ENCODE measurements at regions not wholly inside any gene's neighbourhood (a gene's known extent, or its start where the extent isn't known, plus 50 kb on each side); places are given as distances from the start of the nearest gene placed in this dataset.

DNA sequence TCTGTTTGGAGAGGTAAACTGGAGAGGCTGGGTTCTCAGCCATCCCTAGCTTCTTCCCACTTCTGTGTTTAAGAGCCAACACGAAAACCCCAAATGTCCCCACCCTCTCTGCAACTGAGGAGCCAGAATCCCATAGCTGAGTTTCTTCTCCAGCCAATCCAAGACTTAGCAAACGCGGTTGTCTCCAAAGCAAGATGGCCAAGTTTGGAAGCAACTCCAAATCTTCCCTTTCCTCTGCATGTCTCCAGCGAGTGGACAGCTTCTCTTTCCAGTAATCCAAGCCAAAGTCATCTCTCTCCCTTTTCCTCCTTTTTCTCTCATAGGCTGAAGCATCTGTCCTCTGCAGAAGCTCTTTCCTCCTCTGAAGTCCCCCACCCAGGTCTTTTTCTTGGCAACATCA, 539.2 kb downstream of the MIAT start:
- no peak for ATAC-seq

DNA sequence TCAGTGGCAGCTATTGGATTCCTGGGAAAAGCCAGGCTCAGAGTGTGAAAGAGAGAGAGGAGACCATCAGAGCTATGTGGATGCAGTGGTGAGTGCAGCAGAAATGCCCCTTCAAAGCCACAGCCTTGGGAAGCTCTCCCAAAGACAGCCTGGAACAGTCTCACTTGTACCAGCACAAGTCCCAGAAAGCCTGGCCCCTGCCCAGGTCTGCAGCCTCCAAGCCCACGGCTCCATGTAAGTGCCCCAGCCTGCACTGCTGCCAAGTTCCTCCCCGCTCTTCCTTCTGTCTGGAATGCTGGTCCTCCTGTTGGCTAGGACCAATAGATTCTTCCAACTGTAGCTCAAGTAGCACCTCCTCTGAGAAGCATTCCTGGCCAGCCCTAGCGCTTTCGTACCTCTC, 539.7 kb downstream of the MIAT start:
- no peak for ATAC-seq
- TF ChIP-seq ESRRG (CRISPR knock-in tag; IDR thresholded peaks at IDR 0.05) (no peak), RARB (CRISPR knock-in tag; IDR thresholded peaks at IDR 0.05) (no peak), TCF4 (CRISPR knock-in tag; IDR thresholded peaks at IDR 0.05; ENCODE audit: borderline replicate concordance) (no peak), ARNTL (CRISPR knock-in tag; IDR thresholded peaks at IDR 0.05; ENCODE audit: borderline replicate concordance, low read depth) (no peak), CSDC2 (CRISPR knock-in tag; IDR thresholded peaks at IDR 0.05) (no peak), ZNF8 (CRISPR knock-in tag; IDR thresholded peaks at IDR 0.05) (no peak), OSR1 (CRISPR knock-in tag; IDR thresholded peaks at IDR 0.05) (no peak), PPARA (CRISPR knock-in tag; IDR thresholded peaks at IDR 0.05; ENCODE audit: borderline replicate concordance) (no peak), ZC3H10 (CRISPR knock-in tag; IDR thresholded peaks at IDR 0.05) (no peak), BACH2 (CRISPR knock-in tag; IDR thresholded peaks at IDR 0.05; ENCODE audit: borderline replicate concordance) (no peak)
- TF ChIP-seq, protein P1, sequence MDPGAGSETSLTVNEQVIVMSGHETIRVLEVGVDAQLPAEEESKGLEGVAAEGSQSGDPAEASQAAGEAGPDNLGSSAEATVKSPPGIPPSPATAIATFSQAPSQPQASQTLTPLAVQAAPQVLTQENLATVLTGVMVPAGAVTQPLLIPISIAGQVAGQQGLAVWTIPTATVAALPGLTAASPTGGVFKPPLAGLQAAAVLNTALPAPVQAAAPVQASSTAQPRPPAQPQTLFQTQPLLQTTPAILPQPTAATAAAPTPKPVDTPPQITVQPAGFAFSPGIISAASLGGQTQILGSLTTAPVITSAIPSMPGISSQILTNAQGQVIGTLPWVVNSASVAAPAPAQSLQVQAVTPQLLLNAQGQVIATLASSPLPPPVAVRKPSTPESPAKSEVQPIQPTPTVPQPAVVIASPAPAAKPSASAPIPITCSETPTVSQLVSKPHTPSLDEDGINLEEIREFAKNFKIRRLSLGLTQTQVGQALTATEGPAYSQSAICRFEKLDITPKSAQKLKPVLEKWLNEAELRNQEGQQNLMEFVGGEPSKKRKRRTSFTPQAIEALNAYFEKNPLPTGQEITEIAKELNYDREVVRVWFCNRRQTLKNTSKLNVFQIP (CRISPR knock-in tag; IDR thresholded peaks at IDR 0.05; ENCODE audit: borderline replicate concordance, low read depth), result no peak
- TF ChIP-seq, protein P2, sequence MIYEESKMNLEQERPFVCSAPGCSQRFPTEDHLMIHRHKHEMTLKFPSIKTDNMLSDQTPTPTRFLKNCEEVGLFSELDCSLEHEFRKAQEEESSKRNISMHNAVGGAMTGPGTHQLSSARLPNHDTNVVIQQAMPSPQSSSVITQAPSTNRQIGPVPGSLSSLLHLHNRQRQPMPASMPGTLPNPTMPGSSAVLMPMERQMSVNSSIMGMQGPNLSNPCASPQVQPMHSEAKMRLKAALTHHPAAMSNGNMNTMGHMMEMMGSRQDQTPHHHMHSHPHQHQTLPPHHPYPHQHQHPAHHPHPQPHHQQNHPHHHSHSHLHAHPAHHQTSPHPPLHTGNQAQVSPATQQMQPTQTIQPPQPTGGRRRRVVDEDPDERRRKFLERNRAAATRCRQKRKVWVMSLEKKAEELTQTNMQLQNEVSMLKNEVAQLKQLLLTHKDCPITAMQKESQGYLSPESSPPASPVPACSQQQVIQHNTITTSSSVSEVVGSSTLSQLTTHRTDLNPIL (CRISPR knock-in tag; IDR thresholded peaks at IDR 0.05; ENCODE audit: low read depth), result no peak

More for the DNA sequence above, 539.2 kb downstream of the MIAT start:
- TF ChIP-seq ZNF565 (CRISPR knock-in tag; conservative IDR thresholded peaks at IDR 0.05; ENCODE audit: low read depth) (no peak), ZNF70 (CRISPR knock-in tag; IDR thresholded peaks at IDR 0.05) (no peak), ARNTL (CRISPR knock-in tag; IDR thresholded peaks at IDR 0.05; ENCODE audit: borderline replicate concordance, low read depth) (no peak), ISL1 (CRISPR knock-in tag; IDR thresholded peaks at IDR 0.05) (no peak), ZC3H10 (CRISPR knock-in tag; IDR thresholded peaks at IDR 0.05) (no peak)
- TF ChIP-seq, protein P3, sequence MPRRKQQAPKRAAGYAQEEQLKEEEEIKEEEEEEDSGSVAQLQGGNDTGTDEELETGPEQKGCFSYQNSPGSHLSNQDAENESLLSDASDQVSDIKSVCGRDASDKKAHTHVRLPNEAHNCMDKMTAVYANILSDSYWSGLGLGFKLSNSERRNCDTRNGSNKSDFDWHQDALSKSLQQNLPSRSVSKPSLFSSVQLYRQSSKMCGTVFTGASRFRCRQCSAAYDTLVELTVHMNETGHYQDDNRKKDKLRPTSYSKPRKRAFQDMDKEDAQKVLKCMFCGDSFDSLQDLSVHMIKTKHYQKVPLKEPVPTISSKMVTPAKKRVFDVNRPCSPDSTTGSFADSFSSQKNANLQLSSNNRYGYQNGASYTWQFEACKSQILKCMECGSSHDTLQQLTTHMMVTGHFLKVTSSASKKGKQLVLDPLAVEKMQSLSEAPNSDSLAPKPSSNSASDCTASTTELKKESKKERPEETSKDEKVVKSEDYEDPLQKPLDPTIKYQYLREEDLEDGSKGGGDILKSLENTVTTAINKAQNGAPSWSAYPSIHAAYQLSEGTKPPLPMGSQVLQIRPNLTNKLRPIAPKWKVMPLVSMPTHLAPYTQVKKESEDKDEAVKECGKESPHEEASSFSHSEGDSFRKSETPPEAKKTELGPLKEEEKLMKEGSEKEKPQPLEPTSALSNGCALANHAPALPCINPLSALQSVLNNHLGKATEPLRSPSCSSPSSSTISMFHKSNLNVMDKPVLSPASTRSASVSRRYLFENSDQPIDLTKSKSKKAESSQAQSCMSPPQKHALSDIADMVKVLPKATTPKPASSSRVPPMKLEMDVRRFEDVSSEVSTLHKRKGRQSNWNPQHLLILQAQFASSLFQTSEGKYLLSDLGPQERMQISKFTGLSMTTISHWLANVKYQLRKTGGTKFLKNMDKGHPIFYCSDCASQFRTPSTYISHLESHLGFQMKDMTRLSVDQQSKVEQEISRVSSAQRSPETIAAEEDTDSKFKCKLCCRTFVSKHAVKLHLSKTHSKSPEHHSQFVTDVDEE (CRISPR knock-in tag; IDR thresholded peaks at IDR 0.05), result no peak
- TF ChIP-seq, protein P2 (CRISPR knock-in tag; IDR thresholded peaks at IDR 0.05; ENCODE audit: low read depth), result no peak

DNA sequence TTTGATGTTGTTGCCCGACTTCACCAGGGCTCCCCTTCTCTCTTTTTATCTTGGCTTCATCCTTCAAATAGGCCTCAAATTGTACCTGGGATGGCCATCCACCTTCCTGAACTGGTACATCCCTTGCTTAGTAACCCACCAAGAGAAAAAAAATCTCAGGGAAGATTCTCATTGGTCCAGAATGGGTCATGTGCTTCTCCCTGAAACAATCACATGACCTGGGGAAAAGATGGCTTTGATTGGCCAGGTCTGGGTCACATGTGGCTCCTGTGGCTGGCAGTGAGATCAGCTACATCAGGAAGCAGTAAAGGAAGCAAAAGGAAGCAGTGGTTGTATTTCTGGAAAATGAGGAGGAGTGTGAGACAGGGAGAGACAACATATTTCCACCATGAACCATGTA, 540.2 kb downstream of the MIAT start:
- TF ChIP-seq ARNTL (CRISPR knock-in tag; IDR thresholded peaks at IDR 0.05; ENCODE audit: borderline replicate concordance, low read depth) (no peak), PPARA (CRISPR knock-in tag; IDR thresholded peaks at IDR 0.05; ENCODE audit: borderline replicate concordance) (no peak), ZFP3 (CRISPR knock-in tag; IDR thresholded peaks at IDR 0.05) (no peak), BACH2 (CRISPR knock-in tag; IDR thresholded peaks at IDR 0.05; ENCODE audit: borderline replicate concordance) (no peak), ISL1 (CRISPR knock-in tag; IDR thresholded peaks at IDR 0.05) (no peak), ZNF70 (CRISPR knock-in tag; IDR thresholded peaks at IDR 0.05) (no peak), SNAI2 (CRISPR knock-in tag; IDR thresholded peaks at IDR 0.05) (no peak), ZC3H10 (CRISPR knock-in tag; IDR thresholded peaks at IDR 0.05) (no peak), RARB (CRISPR knock-in tag; IDR thresholded peaks at IDR 0.05) (no peak), OSR1 (CRISPR knock-in tag; IDR thresholded peaks at IDR 0.05) (no peak)
- TF ChIP-seq, protein P4, sequence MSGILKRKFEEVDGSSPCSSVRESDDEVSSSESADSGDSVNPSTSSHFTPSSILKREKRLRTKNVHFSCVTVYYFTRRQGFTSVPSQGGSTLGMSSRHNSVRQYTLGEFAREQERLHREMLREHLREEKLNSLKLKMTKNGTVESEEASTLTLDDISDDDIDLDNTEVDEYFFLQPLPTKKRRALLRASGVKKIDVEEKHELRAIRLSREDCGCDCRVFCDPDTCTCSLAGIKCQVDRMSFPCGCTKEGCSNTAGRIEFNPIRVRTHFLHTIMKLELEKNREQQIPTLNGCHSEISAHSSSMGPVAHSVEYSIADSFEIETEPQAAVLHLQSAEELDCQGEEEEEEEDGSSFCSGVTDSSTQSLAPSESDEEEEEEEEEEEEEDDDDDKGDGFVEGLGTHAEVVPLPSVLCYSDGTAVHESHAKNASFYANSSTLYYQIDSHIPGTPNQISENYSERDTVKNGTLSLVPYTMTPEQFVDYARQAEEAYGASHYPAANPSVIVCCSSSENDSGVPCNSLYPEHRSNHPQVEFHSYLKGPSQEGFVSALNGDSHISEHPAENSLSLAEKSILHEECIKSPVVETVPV (CRISPR knock-in tag; IDR thresholded peaks at IDR 0.05), result no peak
- TF ChIP-seq, protein P1 (CRISPR knock-in tag; IDR thresholded peaks at IDR 0.05; ENCODE audit: borderline replicate concordance, low read depth), result no peak
- TF ChIP-seq, protein P3 (CRISPR knock-in tag; IDR thresholded peaks at IDR 0.05), result no peak
- no peak for ATAC-seq
